Left ventricle myocardium inferior (tissue), 1 donor: ENCODE measurements at regions not wholly inside any gene's neighbourhood (a gene's known extent, or its start where the extent isn't known, plus 50 kb on each side); places are given as distances from the start of the nearest gene placed in this dataset.

Experiments
- DNase-seq: peaks from one replicate; pipeline ENCODE4 v3.0.0-alpha.2; 2020
- H3K27ac ChIP-seq: fragments of 200-600 bp; replicated peaks from 2 replicates; pipeline ENCODE4 v1.8.0; 2021
- H3K27me3 ChIP-seq: fragments of 200-600 bp; 2 replicates; pipeline ENCODE4 v1.8.0; 2021; ENCODE audit warnings: low read depth
- H3K36me3 ChIP-seq: fragments of 200-600 bp; 2 replicates; pipeline ENCODE4 v1.8.0; 2021
- H3K4me1 ChIP-seq: fragments of 200-600 bp; 2 replicates; pipeline ENCODE4 v1.8.0; 2021
- H3K4me3 ChIP-seq: fragments of 200-600 bp; 2 replicates; pipeline ENCODE4 v1.8.0; 2021; ENCODE audit warnings: mild to moderate bottlenecking, moderate library complexity
- H3K9me3 ChIP-seq: fragments of 200-600 bp; replicated peaks from 2 replicates; pipeline ENCODE4 v1.8.0; 2021
- CTCF ChIP-seq: fragments of 200-600 bp; IDR thresholded peaks from 2 replicates; pipeline ENCODE4 v1.8.0; 2021; ENCODE audit warnings: antibody characterized with exemption, mild to moderate bottlenecking, borderline replicate concordance
- intact Hi-C: fragments of 100-400 bp; cut with micrococcal nuclease; formaldehyde crosslinking; loops from one replicate; pipeline ENCODE4 v1.11.0; 2022
- donor health status: DM: no; HTN: yes; CAD: no; lungs with severe emphysema.

- no peak for DNase-seq
- Histone ChIP-seq H3K4me1 (peaks cover 5% of the 10 kb centered on the region), H3K27me3 (peaks cover 43% of the 10 kb centered on the region), H3K27ac (no peak overlapping the region), H3K9me3 (no peaks in the 10 kb centered on the region), H3K4me3 (no peak overlapping the region), H3K36me3 (no peaks in the 10 kb centered on the region)
- no peak for TF ChIP-seq CTCF
- intact Hi-C loops = no loop called here
Observed at GRCh38 chr2:122000556-122001340, 245.3 kb downstream of the TSN start.

GRCh38 chr2:122001441-122001874 is 246.0 kb downstream of the TSN start:
- intact Hi-C loops = no loop called here
- Histone ChIP-seq H3K4me1 (peaks cover 5% of the 10 kb centered on the region), H3K27ac (no peak overlapping the region), H3K27me3 (peaks cover 46% of the 10 kb centered on the region), H3K9me3 (no peaks in the 10 kb centered on the region), H3K4me3 (no peak overlapping the region), H3K36me3 (no peaks in the 10 kb centered on the region)
- no peak for TF ChIP-seq CTCF
- DNase-seq = no peak

GRCh38 chr2:122003196-122003940 is 247.9 kb downstream of the TSN start:
- no peak for DNase-seq
- H3K9me3 ChIP-seq = no peaks in the 10 kb centered on the region
- H3K4me1 ChIP-seq = peaks cover 5% of the 10 kb centered on the region
- H3K27me3 ChIP-seq = peaks cover 43% of the 10 kb centered on the region
- intact Hi-C loops = no loop called here
- no peak for TF ChIP-seq CTCF
- H3K4me3 ChIP-seq = no peak overlapping the region
- H3K27ac ChIP-seq = no peak overlapping the region
- H3K36me3 ChIP-seq = no peaks in the 10 kb centered on the region

- Histone ChIP-seq H3K4me1 (no peaks in the 10 kb centered on the region), H3K36me3 (no peaks in the 10 kb centered on the region), H3K27ac (no peak overlapping the region), H3K27me3 (peaks cover 40% of the 10 kb centered on the region), H3K4me3 (no peak overlapping the region), H3K9me3 (no peaks in the 10 kb centered on the region)
- no peak for DNase-seq
- intact Hi-C loops = no loop called here
- no peak for TF ChIP-seq CTCF
Observed at GRCh38 chr2:122007126-122007525, 251.7 kb downstream of the TSN start.

- Histone ChIP-seq H3K9me3 (no peaks in the 10 kb centered on the region), H3K36me3 (no peaks in the 10 kb centered on the region), H3K27ac (no peak overlapping the region), H3K27me3 (peaks cover 40% of the 10 kb centered on the region), H3K4me1 (no peaks in the 10 kb centered on the region), H3K4me3 (no peak overlapping the region)
- DNase-seq = no peak
- intact Hi-C loops = no loop called here
- TF ChIP-seq CTCF = no peak
Observed at GRCh38 chr2:122007577-122007976, 252.1 kb downstream of the TSN start.
